Stimulated activated CD8-positive, alpha-beta memory T cell treated with anti-CD3 and anti-CD28 coated beads, Interleukin-2, amount 100 ng/mL, for 48 hours (primary cell): ENCODE measurements at regions not wholly inside any gene's neighbourhood (a gene's known extent, or its start where the extent isn't known, plus 50 kb on each side); places are given as distances from the start of the nearest gene placed in this dataset.

Source experiments
- DNase-seq, 2 donors: peaks; one replicate each; pipeline ENCODE4 v3.0.0-alpha.2; 2020; ENCODE audit warnings: low read depth in 2 of 2

DNA sequence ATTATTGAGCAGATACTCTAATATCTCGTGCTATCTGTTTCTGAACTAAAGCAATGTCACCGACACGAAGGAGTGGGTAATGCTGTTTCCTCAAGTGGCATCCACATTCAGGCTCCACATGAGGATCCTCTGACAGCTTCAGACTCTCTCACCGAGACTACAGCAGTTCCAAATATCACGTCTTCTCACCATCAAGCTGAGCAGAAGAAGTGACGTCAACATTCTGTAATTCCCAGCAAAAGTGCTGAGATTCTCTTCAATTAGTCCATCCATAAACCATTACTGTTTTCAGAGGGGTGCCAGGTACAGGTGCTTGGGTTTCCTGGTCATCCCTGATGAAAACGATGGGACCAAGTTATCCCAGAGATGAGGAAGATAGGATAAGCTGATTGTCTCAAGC lies 110.0 kb upstream of the DACH1 start:
- DNase-seq, result no peak

GRCh38 chr13:71967990-71968389 lies 101.0 kb upstream of the DACH1 start:
- no peak for DNase-seq

DNA sequence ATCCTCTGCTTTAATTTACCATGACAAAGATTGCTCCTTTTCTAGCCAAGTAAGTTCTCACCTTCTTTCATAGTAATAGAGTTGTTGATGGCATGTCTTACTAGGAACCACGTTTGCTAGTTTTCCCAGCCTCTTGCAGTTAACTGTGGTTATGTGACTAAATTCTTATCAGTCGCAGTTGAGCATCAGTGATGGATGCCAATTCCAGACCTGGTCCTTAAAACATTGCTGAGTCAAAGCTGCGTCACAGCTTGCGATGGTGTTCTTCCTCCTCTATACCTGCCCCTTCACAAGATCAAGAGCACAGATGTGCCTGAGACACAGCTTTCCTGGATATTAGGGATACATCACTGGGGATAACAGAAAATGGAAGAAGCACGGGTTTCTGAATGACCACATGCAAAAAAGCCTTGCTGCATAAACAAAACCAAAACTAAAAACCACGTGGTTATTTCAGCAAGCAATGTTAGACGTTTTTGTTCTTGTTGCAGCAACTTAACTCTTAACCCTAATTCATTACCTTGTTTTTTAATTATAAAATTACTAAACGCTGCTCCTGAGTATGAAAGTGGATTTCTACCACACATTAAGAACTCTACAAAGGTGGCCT lies 97.6 kb upstream of the DACH1 start:
- no peak for DNase-seq

DNA sequence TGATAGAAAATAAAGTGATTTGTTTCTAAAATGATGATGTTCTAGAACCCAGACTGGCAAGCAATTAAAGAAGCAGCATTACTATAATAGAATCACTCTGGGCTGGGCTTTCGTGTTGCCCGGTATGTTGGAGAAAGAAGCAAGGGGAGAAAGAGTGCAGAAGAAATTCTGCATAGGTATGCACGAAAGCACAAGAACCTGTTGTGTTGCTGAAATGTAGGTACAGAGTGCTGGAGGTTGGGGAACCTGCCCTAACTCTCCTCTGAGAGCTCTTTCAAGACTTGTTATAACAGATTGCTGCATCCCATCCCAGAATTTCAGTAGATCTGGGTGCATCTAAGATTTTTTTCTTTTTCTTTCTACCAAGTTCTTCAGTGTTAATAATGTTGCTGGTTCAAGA lies 95.7 kb upstream of the DACH1 start:
- DNase-seq, result no peak

DNA sequence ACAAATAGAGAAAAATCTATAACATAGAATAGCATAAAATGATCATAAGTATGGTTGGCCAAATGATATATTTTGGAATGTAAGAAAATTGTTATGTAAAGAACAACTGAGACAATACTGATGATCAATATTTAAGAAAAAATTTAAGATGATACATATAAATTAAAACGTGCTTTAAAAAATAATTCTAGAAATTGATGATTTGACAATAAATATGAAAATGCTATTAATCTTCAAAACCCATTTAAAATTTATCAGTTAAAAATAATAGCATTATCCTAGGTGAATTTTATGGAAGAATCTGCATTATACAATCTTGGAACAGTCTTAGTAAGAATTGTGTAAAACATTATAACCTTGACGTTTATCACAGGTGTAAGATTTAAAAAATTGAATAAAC lies 95.1 kb upstream of the DACH1 start:
- DNase-seq, result no peak

GRCh38 chr13:71949441-71949840 lies 82.4 kb upstream of the DACH1 start:
- DNase-seq, result no peak

DNA sequence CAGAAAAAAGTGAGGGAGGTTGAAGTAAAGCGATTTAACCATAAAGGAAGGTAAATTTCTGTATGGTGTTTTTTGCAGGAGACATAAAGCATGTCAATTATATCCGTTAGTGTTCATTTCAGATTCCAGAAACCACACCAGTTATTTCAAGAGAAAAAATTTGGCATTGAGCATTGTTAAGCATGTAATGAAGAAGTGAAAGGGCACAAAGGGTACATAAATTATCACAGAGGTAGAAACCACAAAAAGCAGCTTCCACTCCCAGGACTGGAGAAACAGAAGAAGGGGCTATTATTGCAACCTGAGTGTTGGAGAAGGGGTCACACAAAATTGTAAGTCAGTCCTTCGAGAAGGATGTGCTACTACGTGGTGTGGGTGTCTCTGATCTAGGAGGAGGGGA lies 72.2 kb upstream of the DACH1 start:
- no peak for DNase-seq

DNA sequence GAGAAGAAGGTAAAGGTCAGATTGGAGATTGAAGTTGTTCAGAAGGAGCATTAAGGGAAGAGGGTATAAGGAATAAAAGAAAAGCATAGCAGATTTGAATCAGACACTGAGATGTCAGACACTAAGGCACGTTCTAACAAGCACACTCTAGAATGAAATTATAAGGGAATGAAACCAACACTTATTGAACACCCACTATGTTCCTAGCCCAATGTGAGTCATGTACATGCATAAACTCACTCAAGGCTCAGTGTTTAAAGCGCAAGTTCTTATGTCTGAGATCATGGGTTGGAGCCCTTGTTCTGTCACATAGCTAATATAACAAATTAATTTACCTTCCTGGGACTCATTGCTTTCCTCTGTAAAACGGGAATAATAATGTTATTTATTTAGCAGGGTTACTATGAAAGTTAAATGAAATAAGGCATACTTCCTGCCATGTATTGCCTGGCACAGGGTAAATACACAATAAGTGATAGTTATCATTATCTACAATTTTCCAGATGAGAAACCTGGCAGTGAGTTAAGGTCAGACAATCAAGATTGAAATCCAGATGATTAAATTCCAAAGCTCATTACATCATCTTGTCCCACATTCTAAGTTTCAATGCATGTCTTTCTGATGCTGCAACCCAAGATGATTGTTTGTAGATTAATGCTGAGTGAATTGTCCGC lies 68.3 kb upstream of the DACH1 start:
- DNase-seq, result no peak

DNA sequence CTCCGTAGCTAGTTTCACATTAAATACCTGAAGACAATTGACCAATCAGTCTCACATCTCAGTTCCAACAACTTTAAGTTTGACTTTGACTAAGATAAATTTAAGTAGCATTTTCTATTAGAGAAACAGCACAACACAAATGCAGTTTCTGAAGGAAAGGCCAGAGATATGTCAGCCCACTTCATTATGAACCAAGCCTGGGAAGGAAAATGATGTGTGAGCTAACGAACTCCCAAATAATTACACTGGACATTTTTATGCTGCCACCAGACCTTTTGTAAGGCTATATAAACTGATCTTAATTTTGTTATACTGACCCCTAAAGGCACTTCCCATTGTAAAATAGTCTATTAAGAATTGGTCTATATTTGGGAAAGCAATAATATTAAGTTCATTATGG lies 57.9 kb upstream of the DACH1 start:
- DNase-seq, result no peak

DNA sequence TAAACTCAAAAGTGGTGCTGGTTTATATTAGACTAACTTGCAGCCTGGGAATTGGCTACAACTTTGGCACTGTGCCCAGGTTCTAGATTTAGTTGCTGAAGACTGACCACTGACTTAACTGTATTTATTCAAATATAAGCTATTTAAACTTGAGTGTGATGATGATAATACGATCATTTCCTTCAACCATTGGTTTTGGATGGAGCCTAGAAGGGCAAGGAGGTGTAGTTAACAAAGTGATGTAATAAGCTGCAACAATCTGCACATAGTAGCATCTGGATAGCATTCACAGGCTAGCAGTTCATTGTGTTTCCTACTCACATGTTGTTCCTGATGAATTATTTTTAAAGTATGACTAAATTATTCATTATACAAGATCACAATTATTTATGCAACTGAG lies 55.2 kb upstream of the DACH1 start:
- no peak for DNase-seq
